DND-41 (cell line): ENCODE measurements at regions not wholly inside any gene's neighbourhood (a gene's known extent, or its start where the extent isn't known, plus 50 kb on each side); places are given as distances from the start of the nearest gene placed in this dataset.

Experiments used
- EZH2 ChIP-seq: IDR thresholded peaks from 3 replicates; pipeline ENCODE4 v1.6.1; 2012; ENCODE audit warnings: borderline replicate concordance, low read depth, mild to moderate bottlenecking, moderate library complexity, low read length, inconsistent platforms; ENCODE audit not compliant: severe bottlenecking
- TF ChIP-seq, protein P1 (sequence below): IDR thresholded peaks from 2 replicates; pipeline ENCODE4 v1.5.1; 2012; ENCODE audit warnings: borderline replicate concordance, low read length, moderate library complexity, mild to moderate bottlenecking; ENCODE audit not compliant: poor library complexity, severe bottlenecking; ENCODE audit errors: extremely low read depth

DNA sequence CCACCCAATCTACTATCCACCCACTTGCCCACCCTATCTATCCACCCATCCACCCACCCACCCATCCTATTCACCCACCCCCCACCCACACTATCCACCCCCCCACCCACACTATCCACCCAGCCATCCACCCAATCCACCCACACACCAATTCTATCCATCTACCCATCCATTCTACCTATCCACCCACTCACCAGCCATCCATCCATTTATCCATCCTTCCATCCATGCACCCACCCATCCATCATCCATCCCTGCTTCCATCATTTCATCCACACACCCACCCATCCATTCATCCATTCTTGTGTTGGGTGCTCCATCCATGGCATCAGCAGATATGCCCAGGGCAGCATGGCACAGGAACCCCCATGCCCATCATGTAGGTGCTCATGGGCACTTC, 1206.6 kb downstream of the BRD1 start:
- TF ChIP-seq EZH2 = no peak
- TF ChIP-seq, protein P1, sequence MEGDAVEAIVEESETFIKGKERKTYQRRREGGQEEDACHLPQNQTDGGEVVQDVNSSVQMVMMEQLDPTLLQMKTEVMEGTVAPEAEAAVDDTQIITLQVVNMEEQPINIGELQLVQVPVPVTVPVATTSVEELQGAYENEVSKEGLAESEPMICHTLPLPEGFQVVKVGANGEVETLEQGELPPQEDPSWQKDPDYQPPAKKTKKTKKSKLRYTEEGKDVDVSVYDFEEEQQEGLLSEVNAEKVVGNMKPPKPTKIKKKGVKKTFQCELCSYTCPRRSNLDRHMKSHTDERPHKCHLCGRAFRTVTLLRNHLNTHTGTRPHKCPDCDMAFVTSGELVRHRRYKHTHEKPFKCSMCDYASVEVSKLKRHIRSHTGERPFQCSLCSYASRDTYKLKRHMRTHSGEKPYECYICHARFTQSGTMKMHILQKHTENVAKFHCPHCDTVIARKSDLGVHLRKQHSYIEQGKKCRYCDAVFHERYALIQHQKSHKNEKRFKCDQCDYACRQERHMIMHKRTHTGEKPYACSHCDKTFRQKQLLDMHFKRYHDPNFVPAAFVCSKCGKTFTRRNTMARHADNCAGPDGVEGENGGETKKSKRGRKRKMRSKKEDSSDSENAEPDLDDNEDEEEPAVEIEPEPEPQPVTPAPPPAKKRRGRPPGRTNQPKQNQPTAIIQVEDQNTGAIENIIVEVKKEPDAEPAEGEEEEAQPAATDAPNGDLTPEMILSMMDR = no peak
